SW 1271 (cell line): ENCODE measurements at regions not wholly inside any gene's neighbourhood (a gene's known extent, or its start where the extent isn't known, plus 50 kb on each side); places are given as distances from the start of the nearest gene placed in this dataset.

Experiments used
- DNase-seq, 2 experiments: peaks; one replicate each; lab custom pipeline; 2025; lab: John Stamatoyannopoulos, UW

GRCh38 chr21:41671212-41671762 lies 95.6 kb downstream of the RIPK4 start:
- no peak for DNase-seq

GRCh38 chr21:41670056-41670805 lies 96.6 kb downstream of the RIPK4 start:
- no peak for DNase-seq

GRCh38 chr21:41669533-41669830 lies 97.4 kb downstream of the RIPK4 start:
- no peak for DNase-seq

GRCh38 chr21:41668686-41669532 lies 97.9 kb downstream of the RIPK4 start:
- no peak for DNase-seq

- DNase-seq = no peak
These were observed 98.8 kb downstream of the RIPK4 start for GRCh38 chr21:41668051-41668541.

- no peak for DNase-seq
These were observed 99.7 kb downstream of the RIPK4 start for GRCh38 chr21:41667136-41667535.

GRCh38 chr21:41666641-41667081 lies 100.2 kb downstream of the RIPK4 start:
- DNase-seq = no peak

GRCh38 chr21:41665766-41666595 lies 100.9 kb downstream of the RIPK4 start:
- DNase-seq = no peak

GRCh38 chr21:41664881-41665765 lies 101.7 kb downstream of the RIPK4 start:
- no peak for DNase-seq

GRCh38 chr21:41663805-41664788 lies 102.8 kb downstream of the RIPK4 start:
- no peak for DNase-seq

GRCh38 chr21:41662761-41663160 lies 104.1 kb downstream of the RIPK4 start:
- no peak for DNase-seq

GRCh38 chr21:41662161-41662560 lies 104.7 kb downstream of the RIPK4 start:
- no peak for DNase-seq

GRCh38 chr21:41660748-41661147 lies 106.1 kb downstream of the RIPK4 start:
- DNase-seq = no peak

GRCh38 chr21:41659791-41660560 lies 106.9 kb downstream of the RIPK4 start:
- no peak for DNase-seq

GRCh38 chr21:41656946-41657525 lies 109.8 kb downstream of the RIPK4 start:
- no peak for DNase-seq

- no peak for DNase-seq
These were observed 111.6 kb downstream of the RIPK4 start for GRCh38 chr21:41655259-41655658.

- DNase-seq = no peak
These were observed 112.8 kb downstream of the RIPK4 start for GRCh38 chr21:41653954-41654491.

- DNase-seq = no peak
These were observed 113.5 kb downstream of the RIPK4 start for GRCh38 chr21:41653243-41653953.
